HG03342 (cell line): ENCODE measurements at regions not wholly inside any gene's neighbourhood (a gene's known extent, or its start where the extent isn't known, plus 50 kb on each side); places are given as distances from the start of the nearest gene placed in this dataset.
"Not testable (repeated sequence)": the region's sequence is repeated elsewhere in the genome, so short reads cannot be mapped to it uniquely, and the experiment has no call there.

Experiments
- ATAC-seq: cut with Tn5 transposase; IDR thresholded peaks from one replicate; pipeline ENCODE4 v1.9.1; 2021; ENCODE audit warnings: mild to moderate bottlenecking, moderate library complexity; ENCODE audit not compliant: unreplicated experiment

- ATAC-seq, result no peak
These were observed 571.1 kb upstream of the LRRN3 start for GRCh38 chr7:110519851-110520250.

GRCh38 chr7:110521357-110521911 lies 569.5 kb upstream of the LRRN3 start:
- ATAC-seq, result no peak

- ATAC-seq, result no peak
These were observed 568.7 kb upstream of the LRRN3 start for GRCh38 chr7:110522061-110522760.

GRCh38 chr7:110522761-110523200 lies 568.1 kb upstream of the LRRN3 start:
- peak; percentile 80 for ATAC-seq

- ATAC-seq, result no peak
These were observed 561.8 kb upstream of the LRRN3 start for GRCh38 chr7:110529175-110529574.

GRCh38 chr7:110531186-110531585 lies 559.7 kb upstream of the LRRN3 start:
- no peak for ATAC-seq

GRCh38 chr7:110534241-110534931 lies 556.5 kb upstream of the LRRN3 start:
- ATAC-seq, result no peak

- ATAC-seq, result no peak
These were observed 551.7 kb upstream of the LRRN3 start for GRCh38 chr7:110539216-110539615.

GRCh38 chr7:110541962-110542361 lies 549.0 kb upstream of the LRRN3 start:
- no peak for ATAC-seq

GRCh38 chr7:110544194-110544593 lies 546.7 kb upstream of the LRRN3 start:
- no peak for ATAC-seq

GRCh38 chr7:110548372-110548771 lies 542.6 kb upstream of the LRRN3 start:
- ATAC-seq, result no peak

GRCh38 chr7:110557136-110557535 lies 533.8 kb upstream of the LRRN3 start:
- ATAC-seq, result no peak

- not testable (repeated sequence) for ATAC-seq
These were observed 527.6 kb upstream of the LRRN3 start for GRCh38 chr7:110563286-110563685.

- no peak for ATAC-seq
These were observed 526.7 kb upstream of the LRRN3 start for GRCh38 chr7:110564246-110564645.

GRCh38 chr7:110568388-110568787 lies 522.5 kb upstream of the LRRN3 start:
- ATAC-seq, result no peak

- no peak for ATAC-seq
These were observed 522.0 kb upstream of the LRRN3 start for GRCh38 chr7:110568932-110569331.

GRCh38 chr7:110569486-110570205 lies 521.3 kb upstream of the LRRN3 start:
- no peak for ATAC-seq

GRCh38 chr7:110573862-110574528 lies 516.9 kb upstream of the LRRN3 start:
- no peak for ATAC-seq

GRCh38 chr7:110587294-110587693 lies 503.6 kb upstream of the LRRN3 start:
- ATAC-seq, result no peak

GRCh38 chr7:110590415-110590814 lies 500.5 kb upstream of the LRRN3 start:
- no peak for ATAC-seq

- no peak for ATAC-seq
These were observed 499.6 kb upstream of the LRRN3 start for GRCh38 chr7:110591341-110591740.
